HuH-7.5 (cell line): ENCODE measurements at regions not wholly inside any gene's neighbourhood (a gene's known extent, or its start where the extent isn't known, plus 50 kb on each side); places are given as distances from the start of the nearest gene placed in this dataset.

Experiments used
- DNase-seq: peaks from one replicate; pipeline ENCODE4 v3.0.0; 2011; ENCODE audit warnings: low spot score

- DNase-seq = no peak
Measured at GRCh38 chr2:164178835-164179465, 442.3 kb downstream of the GRB14 start.

GRCh38 chr2:164164602-164165001, 428.8 kb upstream of the FIGN start:
- no peak for DNase-seq

GRCh38 chr2:164155558-164155957, 419.8 kb upstream of the FIGN start:
- no peak for DNase-seq

- no peak for DNase-seq
Measured at GRCh38 chr2:164151522-164151921, 415.7 kb upstream of the FIGN start.

GRCh38 chr2:164150604-164151003, 414.8 kb upstream of the FIGN start:
- DNase-seq = no peak

- DNase-seq = no peak
Measured at GRCh38 chr2:164146441-164146840, 410.6 kb upstream of the FIGN start.

GRCh38 chr2:164145093-164145987, 409.5 kb upstream of the FIGN start:
- no peak for DNase-seq

- no peak for DNase-seq
Measured at GRCh38 chr2:164143183-164143930, 407.5 kb upstream of the FIGN start.

- DNase-seq = no peak
Measured at GRCh38 chr2:164142755-164143154, 406.9 kb upstream of the FIGN start.

- no peak for DNase-seq
Measured at GRCh38 chr2:164141271-164141670, 405.5 kb upstream of the FIGN start.

- DNase-seq = no peak
Measured at GRCh38 chr2:164138750-164139149, 402.9 kb upstream of the FIGN start.

GRCh38 chr2:164134336-164134735, 398.5 kb upstream of the FIGN start:
- no peak for DNase-seq

GRCh38 chr2:164127971-164128527, 392.2 kb upstream of the FIGN start:
- no peak for DNase-seq

- DNase-seq = no peak
Measured at GRCh38 chr2:164126960-164127660, 391.3 kb upstream of the FIGN start.

GRCh38 chr2:164115806-164116205, 380.0 kb upstream of the FIGN start:
- DNase-seq = no peak

GRCh38 chr2:164114937-164115336, 379.1 kb upstream of the FIGN start:
- no peak for DNase-seq

- no peak for DNase-seq
Measured at GRCh38 chr2:164112105-164112504, 376.3 kb upstream of the FIGN start.

- no peak for DNase-seq
Measured at GRCh38 chr2:164110515-164110914, 374.7 kb upstream of the FIGN start.

- DNase-seq = no peak
Measured at GRCh38 chr2:164109006-164109405, 373.2 kb upstream of the FIGN start.

- DNase-seq = no peak
Measured at GRCh38 chr2:164103271-164103670, 367.5 kb upstream of the FIGN start.

GRCh38 chr2:164102366-164102765, 366.6 kb upstream of the FIGN start:
- no peak for DNase-seq

- no peak for DNase-seq
Measured at GRCh38 chr2:164091673-164092072, 355.9 kb upstream of the FIGN start.
